ENCODE measurements at regions not wholly inside any gene's neighbourhood (a gene's known extent, or its start where the extent isn't known, plus 50 kb on each side); places are given as distances from the start of the nearest gene placed in this dataset.
"Not testable (repeated sequence)": the region's sequence is repeated elsewhere in the genome, so short reads cannot be mapped to it uniquely, and the experiment has no call there.

DNA sequence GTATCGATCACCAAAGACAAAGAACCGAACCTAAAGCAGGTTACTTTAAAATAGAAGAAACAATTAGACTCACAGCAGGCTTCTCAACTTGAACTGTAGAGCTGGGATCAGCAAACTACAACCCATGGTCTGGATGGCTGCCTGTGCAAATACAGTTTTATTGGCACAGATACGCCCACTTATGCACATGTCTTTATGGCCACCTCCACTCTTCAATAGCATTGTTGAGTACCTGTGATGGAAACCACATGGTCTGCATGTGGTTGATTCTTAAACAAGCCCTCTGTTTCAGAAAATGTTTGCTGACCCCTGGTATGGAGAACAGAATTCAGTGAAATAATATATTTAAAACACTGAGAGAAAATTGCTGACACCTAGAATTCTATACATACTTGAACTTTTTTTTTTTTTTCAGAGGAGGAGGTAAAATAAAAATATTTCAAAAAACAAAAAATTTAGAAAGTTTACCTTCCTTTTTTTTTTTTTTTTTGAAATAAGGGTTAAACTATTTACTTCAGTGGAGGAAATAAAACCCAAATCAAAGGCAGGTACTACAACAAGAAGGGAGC, 263.8 kb upstream of the ATP10A start:
- Histone ChIP-seq H3K9me3 (ENCODE audit: low read depth) (no peaks in the 10 kb centered on the region), H3K4me1 (ENCODE audit: low read depth) (no peaks in the 10 kb centered on the region), H3K27ac (no peak overlapping the region), H3K36me3 (no peaks in the 10 kb centered on the region), H3K4me3 (no peak overlapping the region), H3K27me3 (no peaks in the 10 kb centered on the region)
- DNase-seq (ENCODE audit: low read depth in 1 of 2, low spot score in 1 of 2), result no peak
- TF ChIP-seq, protein P1, sequence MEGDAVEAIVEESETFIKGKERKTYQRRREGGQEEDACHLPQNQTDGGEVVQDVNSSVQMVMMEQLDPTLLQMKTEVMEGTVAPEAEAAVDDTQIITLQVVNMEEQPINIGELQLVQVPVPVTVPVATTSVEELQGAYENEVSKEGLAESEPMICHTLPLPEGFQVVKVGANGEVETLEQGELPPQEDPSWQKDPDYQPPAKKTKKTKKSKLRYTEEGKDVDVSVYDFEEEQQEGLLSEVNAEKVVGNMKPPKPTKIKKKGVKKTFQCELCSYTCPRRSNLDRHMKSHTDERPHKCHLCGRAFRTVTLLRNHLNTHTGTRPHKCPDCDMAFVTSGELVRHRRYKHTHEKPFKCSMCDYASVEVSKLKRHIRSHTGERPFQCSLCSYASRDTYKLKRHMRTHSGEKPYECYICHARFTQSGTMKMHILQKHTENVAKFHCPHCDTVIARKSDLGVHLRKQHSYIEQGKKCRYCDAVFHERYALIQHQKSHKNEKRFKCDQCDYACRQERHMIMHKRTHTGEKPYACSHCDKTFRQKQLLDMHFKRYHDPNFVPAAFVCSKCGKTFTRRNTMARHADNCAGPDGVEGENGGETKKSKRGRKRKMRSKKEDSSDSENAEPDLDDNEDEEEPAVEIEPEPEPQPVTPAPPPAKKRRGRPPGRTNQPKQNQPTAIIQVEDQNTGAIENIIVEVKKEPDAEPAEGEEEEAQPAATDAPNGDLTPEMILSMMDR (IDR thresholded peaks at IDR 0.05; ENCODE audit: low read depth, low read length), result no peak

DNA sequence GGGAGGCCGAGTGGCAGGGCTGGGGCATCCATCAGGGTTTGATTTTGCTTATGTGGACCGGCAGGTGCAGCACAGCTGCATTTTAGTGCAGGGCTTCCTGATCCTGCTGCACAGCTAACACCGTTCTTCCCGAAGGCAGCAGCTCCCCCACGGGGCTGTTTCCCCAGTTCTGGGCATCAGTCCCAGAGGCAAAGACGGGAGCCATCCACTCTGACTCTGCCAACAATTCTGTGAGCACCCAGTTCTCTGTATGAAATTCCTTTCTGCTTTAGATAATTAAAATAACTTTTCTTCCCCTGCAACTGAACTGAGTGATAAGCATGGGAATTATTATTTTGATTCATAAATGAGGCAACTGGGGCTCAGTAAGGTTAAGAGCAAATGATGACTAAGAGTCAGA, 262.9 kb upstream of the ATP10A start:
- Histone ChIP-seq H3K36me3 (no peaks in the 10 kb centered on the region), H3K4me3 (no peak overlapping the region), H3K27me3 (no peaks in the 10 kb centered on the region), H3K4me1 (ENCODE audit: low read depth) (no peaks in the 10 kb centered on the region), H3K27ac (no peak overlapping the region), H3K9me3 (ENCODE audit: low read depth) (no peaks in the 10 kb centered on the region)
- TF ChIP-seq, protein P1 (IDR thresholded peaks at IDR 0.05; ENCODE audit: low read depth, low read length), result no peak
- no peak for DNase-seq (ENCODE audit: low read depth in 1 of 2, low spot score in 1 of 2)

DNA sequence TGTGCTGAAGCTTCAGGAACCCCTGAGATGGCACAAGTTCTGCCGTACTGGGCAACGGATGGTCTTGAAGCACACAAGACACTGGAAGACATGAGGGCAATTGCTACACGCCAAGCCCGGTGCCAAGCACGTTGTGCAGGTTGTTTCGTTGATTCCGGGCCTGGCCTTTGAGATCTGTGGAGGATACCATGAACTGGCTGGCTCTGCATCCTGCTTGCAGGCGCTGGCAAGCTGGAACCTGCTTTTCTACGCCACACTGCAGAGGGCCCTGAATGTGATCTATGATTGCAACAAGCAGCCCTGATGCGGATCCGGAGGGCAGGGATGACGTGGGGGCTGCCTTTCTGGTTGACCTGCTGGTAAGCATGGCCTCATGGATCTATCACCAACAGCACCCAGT, 262.5 kb upstream of the ATP10A start:
- Histone ChIP-seq H3K36me3 (no peaks in the 10 kb centered on the region), H3K4me3 (no peak overlapping the region), H3K4me1 (ENCODE audit: low read depth) (no peaks in the 10 kb centered on the region), H3K9me3 (ENCODE audit: low read depth) (no peaks in the 10 kb centered on the region), H3K27me3 (no peaks in the 10 kb centered on the region), H3K27ac (no peak overlapping the region)
- TF ChIP-seq, protein P1 (IDR thresholded peaks at IDR 0.05; ENCODE audit: low read depth, low read length), result no peak
- no peak for DNase-seq (ENCODE audit: low read depth in 1 of 2, low spot score in 1 of 2)

DNA sequence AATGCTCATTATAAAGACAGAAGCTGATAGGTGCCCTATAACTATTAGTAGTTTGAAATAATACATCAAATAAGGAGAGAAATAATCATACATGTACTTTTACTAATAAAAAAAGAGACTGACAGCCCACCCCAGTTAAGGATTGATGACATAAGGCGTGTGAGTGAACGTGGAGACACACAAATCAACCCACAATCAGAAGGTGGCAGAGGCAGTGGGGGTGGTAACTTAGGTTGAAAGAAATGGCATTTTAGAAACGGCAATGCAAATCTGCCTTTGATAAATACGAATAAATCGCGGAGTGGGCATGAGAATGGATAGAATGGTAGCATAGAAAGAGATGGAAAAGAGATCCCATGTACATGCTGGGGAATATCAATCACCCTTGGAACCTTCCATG, 256.2 kb upstream of the ATP10A start:
- no peak for DNase-seq (ENCODE audit: low read depth in 1 of 2, low spot score in 1 of 2)
- H3K36me3 ChIP-seq, result no peaks in the 10 kb centered on the region

DNA sequence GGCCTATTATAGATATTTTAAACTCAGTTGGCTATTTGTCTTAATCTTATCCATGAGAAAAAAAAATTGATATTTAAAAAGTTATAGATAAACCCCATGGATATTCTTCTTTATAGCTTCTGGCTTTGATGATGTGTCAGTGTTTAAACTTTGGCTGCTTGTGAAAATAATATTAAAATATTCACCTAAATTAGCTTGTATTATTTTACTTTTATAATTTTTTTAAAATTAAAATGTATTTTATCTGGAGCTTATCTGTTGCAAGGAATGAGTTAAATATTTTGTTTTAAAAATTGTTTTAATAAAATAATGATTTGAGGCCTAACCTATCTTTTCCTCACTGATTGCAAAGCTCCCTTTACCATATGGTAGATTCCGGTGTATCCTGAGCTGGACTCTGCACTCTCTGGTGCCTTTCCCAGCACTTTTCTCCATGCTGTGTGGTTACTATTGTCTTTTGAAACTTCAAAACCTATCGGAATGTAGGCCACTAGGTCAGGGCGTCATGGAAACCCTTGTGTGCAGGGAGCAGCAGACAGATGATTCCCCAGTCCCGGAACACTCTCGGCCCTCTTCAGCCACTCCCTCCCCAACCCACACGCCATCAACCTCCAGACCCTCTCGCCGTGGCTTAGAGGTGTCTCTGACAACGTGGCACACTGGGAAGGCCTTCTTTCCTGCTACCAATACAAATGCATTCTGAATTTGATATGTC, 252.3 kb upstream of the ATP10A start:
- Histone ChIP-seq H3K4me1 (ENCODE audit: low read depth) (no peaks in the 10 kb centered on the region), H3K27ac (no peak overlapping the region), H3K4me3 (no peak overlapping the region), H3K9me3 (ENCODE audit: low read depth) (no peaks in the 10 kb centered on the region), H3K27me3 (no peaks in the 10 kb centered on the region), H3K36me3 (no peaks in the 10 kb centered on the region)
- DNase-seq (ENCODE audit: low read depth in 1 of 2, low spot score in 1 of 2), result no peak
- TF ChIP-seq, protein P1 (IDR thresholded peaks at IDR 0.05; ENCODE audit: low read depth, low read length), result no peak

More for the DNA sequence above, 256.2 kb upstream of the ATP10A start:
- no peaks in the 10 kb centered on the region for H3K27me3 ChIP-seq
- H3K4me1 ChIP-seq (ENCODE audit: low read depth), result no peaks in the 10 kb centered on the region
- TF ChIP-seq, protein P1 (IDR thresholded peaks at IDR 0.05; ENCODE audit: low read depth, low read length), result no peak
- H3K9me3 ChIP-seq (ENCODE audit: low read depth), result no peaks in the 10 kb centered on the region
- no peak overlapping the region for H3K27ac ChIP-seq
- no peak overlapping the region for H3K4me3 ChIP-seq

DNA sequence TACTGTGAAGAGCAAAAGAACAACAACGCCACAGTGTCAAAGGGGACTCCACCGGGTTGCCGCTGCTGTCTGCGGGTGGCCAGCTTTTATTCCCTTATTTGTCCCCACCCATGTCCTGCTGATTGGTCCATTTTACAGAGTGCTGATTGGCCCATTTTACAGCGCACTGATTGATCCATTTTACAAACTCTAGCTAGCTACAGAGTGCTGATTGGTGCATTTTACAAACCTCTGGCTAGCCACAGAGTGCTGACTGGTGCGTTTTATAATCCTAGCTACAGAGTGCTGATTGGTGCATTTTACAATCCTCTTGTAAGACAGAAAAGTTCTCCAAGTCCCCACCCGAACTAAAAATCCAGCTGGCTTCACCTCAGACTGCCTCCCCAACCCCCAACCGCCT, 251.0 kb upstream of the ATP10A start:
- H3K4me3 ChIP-seq; H3K36me3 ChIP-seq; H3K27ac ChIP-seq; H3K27me3 ChIP-seq; H3K9me3 ChIP-seq (ENCODE audit: low read depth); DNase-seq (ENCODE audit: low read depth in 1 of 2, low spot score in 1 of 2); H3K4me1 ChIP-seq (ENCODE audit: low read depth): not testable (repeated sequence)
